Ishikawa (cell line): ENCODE measurements at regions not wholly inside any gene's neighbourhood (a gene's known extent, or its start where the extent isn't known, plus 50 kb on each side); places are given as distances from the start of the nearest gene placed in this dataset.

Source experiments
- CEBPB ChIP-seq: IDR thresholded peaks from 2 replicates; pipeline ENCODE4 v1.6.1; 2012
- CREB1 ChIP-seq: IDR thresholded peaks from 2 replicates; pipeline ENCODE4 v1.6.1; 2012; ENCODE audit warnings: low read depth
- EGR1 ChIP-seq: IDR thresholded peaks from 2 replicates; pipeline ENCODE4 v1.6.1; 2012
- EP300 ChIP-seq: IDR thresholded peaks from 2 replicates; pipeline ENCODE4 v1.6.1; 2012; ENCODE audit warnings: borderline replicate concordance
- FOXM1 ChIP-seq: IDR thresholded peaks from 2 replicates; pipeline ENCODE4 v1.6.1; 2012; ENCODE audit warnings: low read depth, borderline replicate concordance
- MAX ChIP-seq: IDR thresholded peaks from 2 replicates; pipeline ENCODE4 v1.6.1; 2012
- NFIC ChIP-seq: IDR thresholded peaks from 2 replicates; pipeline ENCODE4 v1.6.1; 2012
- RAD21 ChIP-seq: IDR thresholded peaks from 2 replicates; pipeline ENCODE4 v1.6.1; 2012; ENCODE audit warnings: low read depth
- REST ChIP-seq: IDR thresholded peaks from 2 replicates; pipeline ENCODE4 v1.6.1; 2012; ENCODE audit warnings: low read depth, mild to moderate bottlenecking
- TAF1 ChIP-seq: IDR thresholded peaks from 2 replicates; pipeline ENCODE4 v1.6.1; 2012; ENCODE audit warnings: low read depth, mild to moderate bottlenecking
- TCF12 ChIP-seq: IDR thresholded peaks from 2 replicates; pipeline ENCODE4 v1.6.1; 2012; ENCODE audit warnings: low read depth
- TEAD4 ChIP-seq: IDR thresholded peaks from 2 replicates; pipeline ENCODE4 v1.6.1; 2012
- USF1 ChIP-seq: IDR thresholded peaks from 2 replicates; pipeline ENCODE4 v1.6.1; 2012
- YY1 ChIP-seq: IDR thresholded peaks from 2 replicates; pipeline ENCODE4 v1.6.1; 2012; ENCODE audit warnings: low read depth
- ZBTB7A ChIP-seq: IDR thresholded peaks from 2 replicates; pipeline ENCODE4 v1.6.1; 2012; ENCODE audit warnings: low read depth

GRCh38 chr10:33120700-33121099 is 162.7 kb upstream of the ITGB1 start:
- no peak for TF ChIP-seq MAX
- no peak for TF ChIP-seq EP300
- no peak for TF ChIP-seq TEAD4
- no peak for TF ChIP-seq CREB1
- TF ChIP-seq ZBTB7A = no peak

GRCh38 chr10:33120275-33120674 is 162.2 kb upstream of the ITGB1 start:
- TF ChIP-seq TAF1 = no peak
- no peak for TF ChIP-seq EP300
- TF ChIP-seq TEAD4 = no peak
- TF ChIP-seq TCF12 = no peak
- no peak for TF ChIP-seq REST
- no peak for TF ChIP-seq NFIC
- TF ChIP-seq YY1 = no peak
- no peak for TF ChIP-seq USF1
- TF ChIP-seq RAD21 = no peak
- no peak for TF ChIP-seq ZBTB7A
- TF ChIP-seq EGR1 = no peak
- TF ChIP-seq CREB1 = no peak
- no peak for TF ChIP-seq MAX
- no peak for TF ChIP-seq CEBPB
- no peak for TF ChIP-seq FOXM1

GRCh38 chr10:33117816-33118215 is 159.8 kb upstream of the ITGB1 start:
- TF ChIP-seq TEAD4 (no peak), USF1 (no peak), ZBTB7A (no peak), CEBPB (no peak), CREB1 (no peak), TCF12 (no peak), MAX (no peak), REST (no peak), NFIC (no peak), EP300 (no peak), FOXM1 (no peak), TAF1 (no peak), RAD21 (no peak), YY1 (no peak)

- no peak for TF ChIP-seq NFIC
- no peak for TF ChIP-seq TCF12
- TF ChIP-seq CREB1 = no peak
- no peak for TF ChIP-seq MAX
- no peak for TF ChIP-seq CEBPB
- TF ChIP-seq TAF1 = no peak
- TF ChIP-seq EP300 = no peak
- TF ChIP-seq YY1 = no peak
- no peak for TF ChIP-seq FOXM1
- TF ChIP-seq REST = no peak
- no peak for TF ChIP-seq USF1
- no peak for TF ChIP-seq RAD21
- no peak for TF ChIP-seq EGR1
- no peak for TF ChIP-seq TEAD4
- TF ChIP-seq ZBTB7A = no peak
Measured at GRCh38 chr10:33117230-33117629, 159.2 kb upstream of the ITGB1 start.
